ENCODE measurements at regions not wholly inside any gene's neighbourhood (a gene's known extent, or its start where the extent isn't known, plus 50 kb on each side); places are given as distances from the start of the nearest gene placed in this dataset.

DNA sequence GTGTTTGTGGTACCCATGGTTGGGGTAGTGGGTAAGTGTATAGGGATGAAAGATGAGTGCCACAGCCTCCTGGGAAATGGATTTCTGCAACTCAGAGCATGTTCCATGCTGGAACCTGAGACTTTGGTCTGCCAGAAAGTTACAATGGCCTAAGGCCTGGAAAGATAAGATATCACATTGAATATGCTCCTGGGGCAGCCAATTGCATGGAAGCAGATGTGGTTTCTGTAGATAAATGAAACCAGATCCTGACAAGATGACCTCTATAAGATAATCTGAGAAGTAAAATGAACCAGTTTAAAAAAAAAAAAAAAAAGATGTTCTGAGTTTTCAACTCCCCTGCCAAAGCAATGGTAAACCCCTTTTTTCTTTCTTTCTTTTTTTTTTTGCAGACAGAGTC lies 91.4 kb upstream of the NCK2 start:
- Histone ChIP-seq H3K27me3 (ENCODE audit: control insufficient read depth, insufficient read depth, low read length) (no peaks in the 10 kb centered on the region), H3K4me3 (ENCODE audit: low read length) (no peak overlapping the region), H3K9me3 (ENCODE audit: control insufficient read depth, low read depth, low read length) (no peaks in the 10 kb centered on the region), H3K36me3 (ENCODE audit: control insufficient read depth, insufficient read depth, low read length) (no peaks in the 10 kb centered on the region), H3K4me1 (ENCODE audit: control insufficient read depth, insufficient read depth, low read length) (peaks cover 37% of the 10 kb centered on the region), H3K27ac (ENCODE audit: low read length) (peak overlapping the region; percentile 75)
- DNase-seq, result peak; percentile 50 to 67

DNA sequence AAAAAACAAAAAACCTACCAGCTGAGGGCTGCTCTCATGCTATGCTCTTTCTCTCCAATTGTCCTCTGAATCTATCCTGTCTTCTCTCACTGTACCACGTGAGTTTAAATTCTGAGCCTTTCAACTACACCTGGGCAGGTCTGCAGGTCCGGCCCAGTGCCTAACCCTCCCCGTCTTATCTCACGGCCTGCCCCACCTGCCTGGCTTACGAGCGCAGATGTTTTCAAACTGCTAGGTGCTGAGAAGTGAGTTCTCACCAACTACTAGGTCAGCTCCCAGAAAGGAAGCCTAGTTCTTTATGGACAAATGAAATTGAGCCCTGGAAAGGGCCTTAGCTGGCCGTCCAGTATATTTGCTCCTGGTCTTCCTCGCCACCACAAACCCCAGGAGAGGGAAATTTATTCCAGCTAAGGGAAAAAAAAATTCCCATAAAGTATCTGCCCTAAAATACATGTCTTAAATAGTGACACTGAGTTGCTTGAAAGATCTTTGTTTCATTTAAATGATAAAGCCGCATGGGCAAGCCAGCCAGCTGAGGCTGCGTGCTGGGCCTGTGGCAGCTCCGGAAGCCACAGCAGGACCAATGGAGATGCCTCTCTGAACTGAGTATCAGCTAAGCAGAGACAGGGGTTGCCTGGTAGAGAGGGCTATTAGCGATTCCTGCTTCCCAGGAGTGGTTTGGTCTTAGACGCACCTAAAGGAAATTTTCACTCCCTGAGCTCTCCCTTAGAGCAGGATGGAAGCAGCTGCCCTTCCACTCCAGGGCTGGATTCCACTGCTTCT lies 92.5 kb upstream of the NCK2 start:
- Histone ChIP-seq H3K27me3 (ENCODE audit: control insufficient read depth, insufficient read depth, low read length) (no peaks in the 10 kb centered on the region), H3K27ac (ENCODE audit: low read length) (peak overlapping the region; percentile 75), H3K36me3 (ENCODE audit: control insufficient read depth, insufficient read depth, low read length) (no peaks in the 10 kb centered on the region), H3K9me3 (ENCODE audit: control insufficient read depth, low read depth, low read length) (no peaks in the 10 kb centered on the region), H3K4me1 (ENCODE audit: control insufficient read depth, insufficient read depth, low read length) (peaks cover 37% of the 10 kb centered on the region), H3K4me3 (ENCODE audit: low read length) (no peak overlapping the region)
- no CpG with 5 or more reads among the region's 13 CpGs for WGBS (ENCODE audit: insufficient coverage, low lambda C conversion rate)
- DNase-seq, result peak; percentile 41 to 73

DNA sequence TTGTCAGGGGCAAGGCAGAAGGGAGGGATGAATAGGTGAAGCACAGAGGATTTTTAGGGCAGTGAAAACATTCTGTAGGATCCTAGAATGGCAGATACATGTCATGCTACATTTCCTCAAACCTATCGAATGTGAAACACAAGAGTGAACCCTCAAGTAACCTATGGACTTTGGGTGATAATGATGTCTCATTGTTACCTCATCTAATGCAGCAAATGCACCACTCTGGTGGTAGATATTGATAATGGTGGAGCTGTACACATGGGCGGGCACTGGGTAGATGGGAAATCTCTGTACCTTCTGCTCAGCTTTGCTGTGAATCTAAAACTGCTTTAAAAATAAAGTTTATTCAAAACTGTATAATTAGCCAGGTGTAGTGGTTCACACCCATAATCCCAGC lies 95.2 kb upstream of the NCK2 start:
- no peaks in the 10 kb centered on the region for H3K36me3 ChIP-seq (ENCODE audit: control insufficient read depth, insufficient read depth, low read length)
- no peaks in the 10 kb centered on the region for H3K9me3 ChIP-seq (ENCODE audit: control insufficient read depth, low read depth, low read length)
- H3K27me3 ChIP-seq (ENCODE audit: control insufficient read depth, insufficient read depth, low read length), result no peaks in the 10 kb centered on the region
- peaks cover 37% of the 10 kb centered on the region for H3K4me1 ChIP-seq (ENCODE audit: control insufficient read depth, insufficient read depth, low read length)
- peak; percentile 56 to 87 for DNase-seq
- H3K4me3 ChIP-seq (ENCODE audit: low read length), result no peak overlapping the region
- H3K27ac ChIP-seq (ENCODE audit: low read length), result peak overlapping the region; percentile 75
- no CpG with 5 or more reads among the region's 2 CpGs for WGBS (ENCODE audit: insufficient coverage, low lambda C conversion rate)

DNA sequence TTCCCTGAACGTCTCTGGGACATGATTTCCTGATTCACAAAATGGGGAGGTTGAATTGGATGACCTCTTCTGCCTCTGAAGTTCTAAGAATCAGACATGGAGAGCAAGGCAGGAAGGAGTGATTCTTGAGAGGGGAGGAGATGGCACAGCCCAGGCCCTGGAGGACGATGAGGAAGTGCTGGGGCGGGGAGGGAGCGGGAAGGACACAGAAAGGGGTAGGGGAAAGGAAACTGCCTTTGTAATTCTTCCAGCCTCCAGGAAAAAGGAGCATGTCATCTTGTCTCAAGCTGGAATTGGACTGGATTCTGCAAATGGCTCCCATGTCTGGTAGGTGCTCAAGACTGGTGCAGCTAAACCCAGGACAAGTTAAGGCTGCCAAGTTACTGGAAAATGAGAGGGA lies 97.0 kb upstream of the NCK2 start:
- WGBS (ENCODE audit: insufficient coverage, low lambda C conversion rate), result no CpG with 5 or more reads among the region's 4 CpGs

DNA sequence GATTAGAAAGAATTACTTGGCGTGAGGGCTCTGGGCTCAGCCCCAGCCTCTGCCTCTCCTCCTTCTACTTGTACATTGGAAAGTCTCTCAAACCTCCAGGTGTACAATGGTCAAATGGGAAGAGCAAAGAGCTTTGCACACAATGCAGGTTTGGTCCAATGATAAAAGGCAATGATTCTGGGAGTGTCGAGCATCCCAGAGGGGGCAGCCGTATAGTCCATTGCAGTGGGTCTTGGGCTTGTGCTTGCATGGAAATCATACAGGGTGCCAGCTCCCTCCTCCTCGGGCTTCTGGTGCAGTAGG lies 98.0 kb upstream of the NCK2 start:
- Histone ChIP-seq H3K36me3 (ENCODE audit: control insufficient read depth, insufficient read depth, low read length) (no peaks in the 10 kb centered on the region), H3K4me3 (ENCODE audit: low read length) (no peak overlapping the region), H3K27me3 (ENCODE audit: control insufficient read depth, insufficient read depth, low read length) (no peaks in the 10 kb centered on the region), H3K4me1 (ENCODE audit: control insufficient read depth, insufficient read depth, low read length) (peaks cover 14% of the 10 kb centered on the region), H3K9me3 (ENCODE audit: control insufficient read depth, low read depth, low read length) (no peaks in the 10 kb centered on the region), H3K27ac (ENCODE audit: low read length) (no peak overlapping the region)
- WGBS (ENCODE audit: insufficient coverage, low lambda C conversion rate), result no CpG with 5 or more reads among the region's 4 CpGs
- no peak for DNase-seq

More for the DNA sequence above, 97.0 kb upstream of the NCK2 start:
- H3K4me1 ChIP-seq (ENCODE audit: control insufficient read depth, insufficient read depth, low read length), result peaks cover 24% of the 10 kb centered on the region
- H3K9me3 ChIP-seq (ENCODE audit: control insufficient read depth, low read depth, low read length), result no peaks in the 10 kb centered on the region
- H3K27ac ChIP-seq (ENCODE audit: low read length), result no peak overlapping the region
- H3K4me3 ChIP-seq (ENCODE audit: low read length), result no peak overlapping the region
- no peaks in the 10 kb centered on the region for H3K27me3 ChIP-seq (ENCODE audit: control insufficient read depth, insufficient read depth, low read length)
- no peaks in the 10 kb centered on the region for H3K36me3 ChIP-seq (ENCODE audit: control insufficient read depth, insufficient read depth, low read length)
- no peak for DNase-seq

DNA sequence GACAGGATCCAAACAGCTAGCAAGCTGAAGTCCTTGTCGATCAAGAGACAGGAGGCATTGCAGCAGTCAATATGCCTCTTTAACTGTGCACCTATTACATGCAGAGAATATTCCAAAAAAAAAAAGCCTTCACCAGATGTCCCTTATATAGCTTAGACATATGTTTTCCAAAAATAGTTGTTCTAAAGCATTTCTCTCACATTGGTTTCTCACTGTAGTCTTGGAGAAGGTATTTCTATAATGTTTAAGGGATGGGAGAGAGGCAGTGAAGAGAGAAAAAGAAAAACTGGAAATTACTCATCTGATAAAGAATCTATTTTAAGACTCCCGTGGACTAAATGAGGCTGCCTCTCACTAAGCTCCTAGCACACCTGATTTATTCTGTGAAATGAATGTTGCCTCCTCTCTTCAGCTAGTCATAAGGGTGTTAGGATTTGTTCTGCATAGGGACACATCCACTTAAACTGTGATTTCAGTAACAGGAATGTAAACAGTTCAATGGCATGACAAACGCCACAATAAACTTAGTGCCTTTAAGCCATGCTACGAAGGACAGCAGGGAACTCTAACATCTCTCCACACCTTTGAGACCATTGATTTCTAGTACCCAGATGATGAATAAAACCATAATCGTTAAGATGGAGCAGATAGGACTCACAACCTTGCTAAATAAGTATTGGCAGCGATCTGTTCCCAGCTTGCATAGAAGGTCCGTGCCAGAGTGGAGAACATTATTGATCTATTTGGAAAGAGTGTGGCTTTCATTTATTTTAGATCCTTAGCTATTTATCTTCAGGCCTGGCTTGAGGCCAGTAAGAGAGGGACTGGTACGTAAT lies 98.6 kb upstream of the NCK2 start:
- peaks cover 8% of the 10 kb centered on the region for H3K4me1 ChIP-seq (ENCODE audit: control insufficient read depth, insufficient read depth, low read length)
- 75% methylated on average over 2 of the region's 8 CpGs for WGBS (ENCODE audit: insufficient coverage, low lambda C conversion rate)
- H3K36me3 ChIP-seq (ENCODE audit: control insufficient read depth, insufficient read depth, low read length), result no peaks in the 10 kb centered on the region
- H3K9me3 ChIP-seq (ENCODE audit: control insufficient read depth, low read depth, low read length), result no peaks in the 10 kb centered on the region
- H3K27me3 ChIP-seq (ENCODE audit: control insufficient read depth, insufficient read depth, low read length), result no peaks in the 10 kb centered on the region
- no peak for DNase-seq
- H3K4me3 ChIP-seq (ENCODE audit: low read length), result no peak overlapping the region
- H3K27ac ChIP-seq (ENCODE audit: low read length), result no peak overlapping the region

DNA sequence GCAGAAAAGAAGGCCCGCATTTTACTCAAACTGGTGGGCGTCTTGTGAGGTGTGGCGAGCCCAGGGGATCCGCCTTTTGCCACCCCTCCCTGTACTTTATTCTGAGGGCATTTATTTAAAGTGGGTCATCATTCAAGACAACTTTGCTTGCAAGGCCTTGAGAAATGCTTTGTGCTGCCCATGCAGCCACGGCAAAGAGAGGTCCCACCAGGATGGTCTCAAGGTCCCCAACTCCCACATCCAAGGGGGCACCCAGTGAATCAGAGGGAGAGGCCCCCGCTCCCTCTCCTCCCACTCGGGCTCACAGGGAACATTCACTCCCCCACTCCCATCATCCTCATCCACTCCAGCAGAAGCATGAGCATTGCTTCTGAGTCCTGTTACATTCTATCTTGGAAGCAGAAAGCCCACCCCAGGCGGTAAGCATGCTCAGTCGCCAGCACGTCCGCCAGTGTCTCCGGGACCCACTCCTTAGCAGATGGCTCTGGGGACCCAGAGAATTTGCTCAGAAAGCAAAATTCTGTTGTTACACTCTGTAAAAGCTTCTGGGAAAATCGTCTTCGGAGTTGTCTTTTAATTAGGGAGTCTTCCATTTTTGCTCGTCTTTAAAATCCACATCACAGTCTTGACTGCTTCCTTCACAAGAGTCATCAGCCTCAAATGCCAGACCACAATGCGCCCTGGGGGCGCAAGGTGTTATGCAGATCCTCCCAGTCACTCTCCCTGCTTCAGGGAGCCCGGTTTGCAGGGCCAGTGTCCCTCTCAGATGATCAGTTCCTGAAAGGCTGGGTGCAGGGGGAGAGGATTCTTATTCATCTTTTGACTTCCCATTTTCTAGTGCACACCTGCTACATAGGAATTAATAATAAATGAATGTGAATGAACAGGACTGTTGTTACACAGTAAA lies 99.4 kb upstream of the NCK2 start:
- Histone ChIP-seq H3K36me3 (ENCODE audit: control insufficient read depth, insufficient read depth, low read length) (no peaks in the 10 kb centered on the region), H3K27me3 (ENCODE audit: control insufficient read depth, insufficient read depth, low read length) (no peaks in the 10 kb centered on the region), H3K27ac (ENCODE audit: low read length) (no peak overlapping the region), H3K9me3 (ENCODE audit: control insufficient read depth, low read depth, low read length) (no peaks in the 10 kb centered on the region), H3K4me3 (ENCODE audit: low read length) (no peak overlapping the region), H3K4me1 (ENCODE audit: control insufficient read depth, insufficient read depth, low read length) (peaks cover 3% of the 10 kb centered on the region)
- no CpG with 5 or more reads among the region's 18 CpGs for WGBS (ENCODE audit: insufficient coverage, low lambda C conversion rate)
- DNase-seq, result no peak

DNA sequence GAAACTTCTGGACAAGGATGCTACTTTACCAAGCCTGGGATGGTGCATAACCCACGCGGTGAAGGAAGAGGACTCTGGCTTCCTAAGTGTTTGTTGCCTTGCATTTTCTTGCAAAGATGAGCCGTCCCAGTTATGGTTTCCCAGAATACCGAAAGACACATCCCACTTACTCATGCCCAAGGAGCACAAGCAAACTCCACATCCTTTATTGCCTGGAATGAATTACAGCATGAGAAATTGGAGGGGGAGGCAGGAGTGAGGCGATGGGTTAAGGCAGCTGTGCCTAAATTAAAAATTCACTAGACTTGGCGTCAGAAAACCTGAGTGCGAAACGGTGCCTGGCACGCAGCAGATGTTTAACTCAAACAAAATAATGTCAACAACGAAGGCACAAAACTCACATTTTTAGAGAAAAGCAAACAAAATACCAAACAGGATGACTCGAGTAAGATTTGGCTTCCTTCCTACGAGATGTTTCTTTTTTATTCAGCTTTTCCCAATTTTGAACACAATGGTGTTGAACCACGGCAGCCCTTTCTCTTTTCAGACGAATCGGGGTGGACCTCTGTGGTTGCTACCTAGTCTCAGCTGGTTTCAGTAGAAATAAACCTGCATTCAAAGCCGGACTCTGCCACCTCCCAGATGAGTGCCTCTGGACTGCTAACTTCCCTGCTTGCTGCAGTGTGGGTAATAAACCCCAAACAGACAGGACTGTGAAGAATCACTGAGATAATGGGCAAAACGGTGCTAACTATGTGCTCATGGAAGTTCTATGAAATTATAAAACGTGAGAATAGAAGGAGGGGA lies 100.3 kb upstream of the NCK2 start:
- no peaks in the 10 kb centered on the region for H3K9me3 ChIP-seq (ENCODE audit: control insufficient read depth, low read depth, low read length)
- no peaks in the 10 kb centered on the region for H3K36me3 ChIP-seq (ENCODE audit: control insufficient read depth, insufficient read depth, low read length)
- no peak overlapping the region for H3K27ac ChIP-seq (ENCODE audit: low read length)
- DNase-seq, result no peak
- 73% methylated on average over 3 of the region's 18 CpGs for WGBS (ENCODE audit: insufficient coverage, low lambda C conversion rate)
- no peaks in the 10 kb centered on the region for H3K27me3 ChIP-seq (ENCODE audit: control insufficient read depth, insufficient read depth, low read length)
- H3K4me3 ChIP-seq (ENCODE audit: low read length), result no peak overlapping the region
- H3K4me1 ChIP-seq (ENCODE audit: control insufficient read depth, insufficient read depth, low read length), result peaks cover 2% of the 10 kb centered on the region

DNA sequence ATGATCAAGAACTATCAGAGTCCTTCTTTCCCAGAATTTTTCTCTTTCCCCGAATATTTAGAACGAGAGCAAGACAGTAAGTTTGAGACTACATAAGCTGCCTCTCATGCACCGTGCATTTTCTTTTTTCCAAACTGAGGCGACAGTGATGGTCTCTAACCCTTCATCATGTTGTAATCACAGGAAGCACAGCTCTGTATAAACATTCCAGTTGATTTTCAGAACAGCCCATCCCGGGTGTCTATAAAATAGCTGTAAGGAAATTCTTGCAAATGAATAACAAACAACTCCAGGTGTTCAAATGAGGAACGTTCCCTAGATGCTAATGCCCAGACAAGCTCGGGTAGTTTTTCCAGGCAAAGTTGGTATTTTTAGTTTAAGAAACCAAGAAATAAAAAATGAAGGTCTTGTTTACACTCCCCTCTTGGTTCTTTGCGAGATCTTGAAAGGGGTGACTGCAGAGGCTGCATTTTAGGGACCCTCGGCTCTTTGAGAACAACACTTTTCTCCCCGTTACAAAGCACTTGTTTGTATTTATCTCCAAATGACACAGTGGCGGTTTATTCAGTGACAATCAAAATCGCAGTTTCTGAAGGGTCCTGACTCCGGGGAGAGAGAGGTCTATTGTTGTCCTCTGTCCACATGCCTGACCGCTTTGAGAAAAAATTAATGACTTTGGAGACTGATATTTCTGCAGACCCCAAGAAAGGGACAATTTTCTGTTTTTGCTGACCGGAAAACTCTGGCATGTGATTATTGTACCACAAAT lies 101.1 kb upstream of the NCK2 start:
- H3K9me3 ChIP-seq (ENCODE audit: control insufficient read depth, low read depth, low read length), result no peaks in the 10 kb centered on the region
- 80% methylated on average over 4 of the region's 15 CpGs for WGBS (ENCODE audit: insufficient coverage, low lambda C conversion rate)
- no peak overlapping the region for H3K27ac ChIP-seq (ENCODE audit: low read length)
- H3K36me3 ChIP-seq (ENCODE audit: control insufficient read depth, insufficient read depth, low read length), result no peaks in the 10 kb centered on the region
- H3K27me3 ChIP-seq (ENCODE audit: control insufficient read depth, insufficient read depth, low read length), result no peaks in the 10 kb centered on the region
- H3K4me3 ChIP-seq (ENCODE audit: low read length), result no peak overlapping the region
- no peaks in the 10 kb centered on the region for H3K4me1 ChIP-seq (ENCODE audit: control insufficient read depth, insufficient read depth, low read length)
- DNase-seq, result no peak
